ENCODE measurements at regions not wholly inside any gene's neighbourhood (a gene's known extent, or its start where the extent isn't known, plus 50 kb on each side); places are given as distances from the start of the nearest gene placed in this dataset.
"Not testable (repeated sequence)": the region's sequence is repeated elsewhere in the genome, so short reads cannot be mapped to it uniquely, and the experiment has no call there.

- DNase-seq (ENCODE audit: low read depth, low spot score): no peak
Measured at GRCh38 chr3:94406595-94406994, 343.7 kb downstream of the NSUN3 start.

GRCh38 chr3:94412936-94413335 is 350.1 kb downstream of the NSUN3 start:
- not testable (repeated sequence) for DNase-seq (ENCODE audit: low read depth, low spot score)

DNA sequence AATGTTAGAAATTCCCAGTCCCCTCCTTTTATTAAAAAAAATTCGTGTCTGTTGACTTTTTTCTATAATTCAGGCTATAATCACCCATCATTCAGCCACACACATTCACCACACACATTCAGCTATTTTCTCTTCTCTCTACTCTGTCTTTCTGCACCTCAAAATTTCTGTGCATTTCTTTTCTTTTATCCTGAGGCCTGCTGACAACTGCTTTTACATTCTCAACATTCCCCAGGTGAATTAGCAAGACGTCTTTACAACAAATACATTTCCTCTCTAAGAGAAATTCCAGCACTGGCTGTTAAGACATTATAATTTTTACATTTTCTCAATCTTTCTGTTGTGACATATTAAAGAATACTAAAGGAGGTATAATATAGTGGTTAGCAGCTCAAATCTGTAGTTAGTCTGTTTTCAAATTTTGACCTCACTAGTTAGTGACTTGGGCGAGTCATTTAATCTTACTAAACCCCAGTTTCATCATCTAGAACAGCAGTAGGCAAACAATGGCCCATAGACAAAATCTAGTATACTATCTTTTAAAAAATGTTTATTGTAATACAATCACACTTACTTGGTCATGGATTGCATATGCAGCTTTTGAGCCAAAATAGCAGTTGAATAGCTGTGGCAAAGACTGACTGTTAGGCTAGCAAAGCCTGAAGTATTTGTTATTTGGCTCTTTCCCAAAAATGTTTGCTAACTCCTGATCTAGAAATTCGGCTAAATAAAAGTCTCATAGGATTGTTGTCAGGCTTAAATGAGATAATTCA is 350.7 kb downstream of the NSUN3 start:
- no peak for DNase-seq (ENCODE audit: low read depth, low spot score)

DNA sequence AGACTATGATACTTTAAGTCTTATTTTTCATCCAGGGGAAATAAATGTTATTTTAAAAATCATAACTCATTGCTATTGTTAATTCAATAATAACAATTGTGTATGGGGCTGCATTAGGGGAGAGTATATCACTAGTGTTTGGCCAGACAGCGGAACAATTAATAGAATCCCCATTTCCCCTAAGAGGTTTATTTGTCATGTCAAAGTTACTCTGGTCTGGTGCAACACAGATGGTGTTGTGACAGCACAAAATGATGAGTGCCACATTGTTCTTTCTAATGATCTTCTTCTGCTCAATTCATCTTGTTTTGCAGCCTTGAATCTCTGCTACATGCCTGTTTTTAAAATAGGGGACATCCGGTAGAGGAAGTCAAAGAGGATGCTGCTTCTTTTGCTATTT is 351.6 kb downstream of the NSUN3 start:
- no peak for DNase-seq (ENCODE audit: low read depth, low spot score)

- no peak for DNase-seq (ENCODE audit: low read depth, low spot score)
Measured at GRCh38 chr3:94416768-94417167, 353.9 kb downstream of the NSUN3 start.

DNA sequence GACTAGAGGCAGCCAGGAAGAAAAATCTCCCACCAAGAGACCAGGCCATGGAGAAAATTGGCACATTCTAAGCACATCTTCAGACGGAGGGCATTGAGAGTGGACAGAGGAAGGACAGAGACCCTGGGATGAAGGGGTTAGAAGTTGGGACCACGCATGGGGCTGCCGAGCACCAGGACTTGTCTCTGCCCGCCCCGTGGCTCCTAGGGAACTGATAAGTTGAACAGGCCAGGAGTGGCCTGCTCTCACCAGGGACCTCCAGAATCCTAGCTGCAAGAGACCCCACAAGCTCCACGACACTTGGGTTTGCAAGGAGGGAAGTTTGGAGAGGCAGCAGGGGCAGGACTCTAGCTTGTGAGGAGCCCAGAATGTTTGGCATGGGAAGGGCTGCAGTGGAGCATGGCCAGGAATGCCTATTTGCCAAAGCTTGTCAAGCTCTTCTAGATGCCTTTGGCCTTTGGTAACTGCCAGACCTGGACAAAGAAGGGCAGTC is 355.1 kb downstream of the NSUN3 start:
- DNase-seq (ENCODE audit: low read depth, low spot score): no peak

DNA sequence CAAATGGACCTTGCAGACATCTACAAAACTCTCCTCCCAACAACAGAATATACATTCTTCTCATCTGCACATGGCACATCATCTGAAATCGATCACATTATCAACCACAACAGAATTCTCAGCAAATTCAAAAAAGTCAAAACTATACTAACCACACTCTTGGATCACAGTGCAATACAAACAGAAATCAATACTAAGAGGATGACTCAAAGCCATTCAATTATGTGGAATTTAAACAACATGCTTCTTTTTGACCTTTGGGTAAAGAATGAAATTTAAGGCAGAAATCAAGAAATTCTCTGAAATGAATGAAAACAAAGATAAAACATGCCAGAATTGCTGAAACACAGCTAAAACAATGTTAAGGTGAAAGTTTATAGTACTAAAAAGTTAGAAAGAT is 358.1 kb downstream of the NSUN3 start:
- no peak for DNase-seq (ENCODE audit: low read depth, low spot score)

DNA sequence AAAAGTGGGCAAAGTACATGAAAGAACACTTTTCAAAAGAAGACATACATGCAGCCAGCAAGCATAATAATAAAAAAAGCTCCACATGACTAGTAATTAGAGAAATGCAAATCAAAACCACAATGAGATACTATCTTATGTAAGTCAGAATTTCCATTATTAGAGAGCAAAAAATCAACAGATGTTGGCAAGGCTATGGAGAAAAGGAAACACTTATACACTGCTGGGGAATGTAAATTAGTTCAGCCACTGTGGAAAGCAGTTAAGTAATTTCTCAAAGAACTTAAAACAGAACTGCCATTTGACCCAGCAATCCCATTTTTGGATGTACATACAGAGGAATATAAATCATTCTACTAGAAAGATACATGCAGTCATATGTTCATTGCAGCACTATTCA is 360.7 kb downstream of the NSUN3 start:
- no peak for DNase-seq (ENCODE audit: low read depth, low spot score)

GRCh38 chr3:94429517-94429916 is 366.7 kb downstream of the NSUN3 start:
- no peak for DNase-seq (ENCODE audit: low read depth, low spot score)

- DNase-seq (ENCODE audit: low read depth, low spot score): no peak
Measured at GRCh38 chr3:94431876-94432570, 369.2 kb downstream of the NSUN3 start.

GRCh38 chr3:94433811-94434210 is 370.9 kb downstream of the NSUN3 start:
- no peak for DNase-seq (ENCODE audit: low read depth, low spot score)

GRCh38 chr3:94440767-94441493 is 378.1 kb downstream of the NSUN3 start:
- DNase-seq (ENCODE audit: low read depth, low spot score): no peak

DNA sequence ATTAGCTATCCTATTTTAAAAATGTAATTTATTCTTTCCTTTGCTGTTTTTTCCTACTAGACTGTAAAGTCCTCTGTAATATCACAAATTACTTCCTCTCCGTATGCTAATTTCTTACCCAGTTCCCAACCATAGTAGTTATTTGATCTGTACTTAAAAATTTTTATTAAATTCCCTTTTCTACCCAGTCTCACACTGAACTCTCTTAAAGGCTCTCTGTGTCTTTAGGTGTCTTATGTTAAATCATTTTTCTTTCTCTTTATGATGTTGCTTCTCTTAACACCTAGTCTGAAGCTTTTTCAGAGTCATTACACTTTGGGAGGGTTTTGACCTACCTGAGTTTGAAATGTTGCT is 378.6 kb downstream of the NSUN3 start:
- DNase-seq (ENCODE audit: low read depth, low spot score): no peak

- DNase-seq (ENCODE audit: low read depth, low spot score): no peak
Measured at GRCh38 chr3:94453864-94454263, 391.0 kb downstream of the NSUN3 start.

DNA sequence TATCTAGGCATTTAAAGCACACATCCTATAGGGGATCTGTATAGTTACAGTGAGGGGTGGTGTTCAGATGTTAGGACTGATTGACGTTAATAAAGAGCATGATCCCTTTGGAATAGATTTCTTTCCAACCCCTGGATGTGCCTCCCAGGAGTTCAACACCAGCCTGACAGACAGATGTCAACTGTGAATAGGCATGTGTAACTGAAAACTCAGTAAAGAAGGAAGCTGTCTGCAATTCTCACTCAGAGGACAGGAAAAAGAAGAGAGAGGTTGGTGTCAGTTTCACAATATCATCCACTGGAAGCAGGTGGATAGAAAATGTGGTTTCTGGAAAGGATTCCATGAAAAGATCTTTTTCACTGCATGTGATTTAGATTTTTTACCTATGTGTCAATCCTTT is 396.3 kb downstream of the NSUN3 start:
- DNase-seq (ENCODE audit: low read depth, low spot score): no peak

GRCh38 chr3:94460931-94461330 is 398.1 kb downstream of the NSUN3 start:
- DNase-seq (ENCODE audit: low read depth, low spot score): no peak

DNA sequence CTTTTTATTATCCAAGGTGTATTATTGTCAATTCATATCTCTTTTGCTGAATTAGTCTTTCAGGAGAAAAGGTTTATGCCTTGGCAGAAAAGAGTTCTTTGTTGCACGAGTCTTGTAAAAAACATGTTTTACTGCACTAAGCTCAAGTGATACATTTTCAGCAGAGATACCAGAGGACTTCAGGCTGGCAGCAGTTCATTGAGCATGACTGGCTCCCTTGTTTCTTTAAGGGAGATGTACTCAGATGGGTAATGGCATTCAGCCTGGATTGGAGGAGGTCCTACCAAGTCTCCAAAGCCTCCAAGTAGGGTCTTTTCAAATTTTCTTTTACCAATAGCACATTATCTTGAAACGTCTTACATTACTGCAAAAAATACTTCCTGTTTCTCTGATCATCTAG is 400.1 kb downstream of the NSUN3 start:
- DNase-seq (ENCODE audit: low read depth, low spot score): no peak

DNA sequence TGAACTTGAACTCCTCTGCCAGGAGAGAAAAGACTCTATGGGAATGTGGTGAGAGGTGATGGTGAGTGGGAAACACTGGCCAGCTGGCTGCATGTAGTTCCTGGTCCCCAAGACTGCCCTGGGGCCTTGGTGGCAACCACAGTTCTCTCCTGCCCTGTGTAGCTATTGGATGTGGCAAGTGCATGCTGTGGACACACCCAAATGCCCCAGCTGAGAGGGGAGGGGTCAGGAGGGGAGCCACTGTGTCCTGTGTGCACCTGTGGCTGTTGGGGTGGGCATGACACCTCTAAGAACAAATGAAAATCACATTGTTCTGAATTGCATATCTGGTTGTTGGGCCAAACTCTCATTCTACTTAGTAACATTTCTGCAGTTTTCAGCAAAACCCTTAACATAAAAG is 409.6 kb downstream of the NSUN3 start:
- no peak for DNase-seq (ENCODE audit: low read depth, low spot score)

GRCh38 chr3:94481226-94481898 is 418.5 kb downstream of the NSUN3 start:
- DNase-seq (ENCODE audit: low read depth, low spot score): no peak

GRCh38 chr3:94482686-94483085 is 419.8 kb downstream of the NSUN3 start:
- DNase-seq (ENCODE audit: low read depth, low spot score): no peak

- DNase-seq (ENCODE audit: low read depth, low spot score): no peak
Measured at GRCh38 chr3:94483403-94483802, 420.5 kb downstream of the NSUN3 start.

DNA sequence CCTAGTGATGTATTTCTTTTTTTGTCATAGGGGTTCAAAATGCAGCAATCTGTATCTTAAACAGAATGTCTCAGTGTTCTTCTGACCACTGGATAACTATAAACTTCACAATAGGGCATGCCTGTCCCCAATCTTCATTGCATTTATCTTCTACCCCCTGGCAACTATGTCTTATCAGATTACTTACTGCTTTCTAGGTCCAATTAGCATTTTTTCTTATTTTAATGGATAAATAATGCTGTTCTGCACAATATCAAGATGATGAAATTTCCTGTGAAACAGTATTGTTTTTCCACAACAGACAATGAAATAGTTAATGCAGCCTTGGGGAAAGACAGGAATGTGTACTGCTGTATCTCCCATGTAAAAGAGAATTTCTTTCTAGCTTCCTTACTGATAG is 432.1 kb downstream of the NSUN3 start:
- DNase-seq (ENCODE audit: low read depth, low spot score): no peak
